HG03469 (cell line): ENCODE measurements at regions not wholly inside any gene's neighbourhood (a gene's known extent, or its start where the extent isn't known, plus 50 kb on each side); places are given as distances from the start of the nearest gene placed in this dataset.
"Not testable (repeated sequence)": the region's sequence is repeated elsewhere in the genome, so short reads cannot be mapped to it uniquely, and the experiment has no call there.

Experiments used
- ATAC-seq: cut with Tn5 transposase; IDR thresholded peaks from one replicate; pipeline ENCODE4 v1.9.1; 2021; ENCODE audit warnings: mild to moderate bottlenecking, moderate library complexity, moderate number of reproducible peaks; ENCODE audit not compliant: unreplicated experiment

- ATAC-seq = no peak
Observed at GRCh38 chr14:61602003-61602732, 93.1 kb upstream of the HIF1A start.

GRCh38 chr14:61602733-61603077 is 92.6 kb upstream of the HIF1A start:
- ATAC-seq = no peak

GRCh38 chr14:61603736-61604135 is 91.6 kb upstream of the HIF1A start:
- ATAC-seq = no peak

GRCh38 chr14:61607570-61608244 is 87.6 kb upstream of the HIF1A start:
- ATAC-seq = no peak

GRCh38 chr14:61608245-61609165 is 86.8 kb upstream of the HIF1A start:
- ATAC-seq = no peak

- no peak for ATAC-seq
Observed at GRCh38 chr14:61609191-61609843, 86.0 kb upstream of the HIF1A start.

GRCh38 chr14:61609884-61610283 is 85.4 kb upstream of the HIF1A start:
- no peak for ATAC-seq

- ATAC-seq = no peak
Observed at GRCh38 chr14:61610900-61611299, 84.4 kb upstream of the HIF1A start.

GRCh38 chr14:61611880-61612630 is 83.3 kb upstream of the HIF1A start:
- no peak for ATAC-seq

- not testable (repeated sequence) for ATAC-seq
Observed at GRCh38 chr14:61613006-61613405, 82.3 kb upstream of the HIF1A start.

GRCh38 chr14:61614693-61615092 is 80.6 kb upstream of the HIF1A start:
- no peak for ATAC-seq

- no peak for ATAC-seq
Observed at GRCh38 chr14:61615743-61616523, 79.4 kb upstream of the HIF1A start.

- no peak for ATAC-seq
Observed at GRCh38 chr14:61616524-61617185, 78.7 kb upstream of the HIF1A start.

- ATAC-seq = no peak
Observed at GRCh38 chr14:61618448-61618847, 76.9 kb upstream of the HIF1A start.

- no peak for ATAC-seq
Observed at GRCh38 chr14:61619494-61619893, 75.8 kb upstream of the HIF1A start.

GRCh38 chr14:61620130-61620946 is 75.0 kb upstream of the HIF1A start:
- peak; percentile 84 for ATAC-seq

GRCh38 chr14:61621444-61621843 is 73.9 kb upstream of the HIF1A start:
- ATAC-seq = no peak

- no peak for ATAC-seq
Observed at GRCh38 chr14:61622051-61622450, 73.3 kb upstream of the HIF1A start.
